Stimulated activated CD4-positive, alpha-beta T cell treated with anti-CD3 and anti-CD28 coated beads, Interleukin-4, amount 100 ng/mL, for 48 hours (primary cell): ENCODE measurements at regions not wholly inside any gene's neighbourhood (a gene's known extent, or its start where the extent isn't known, plus 50 kb on each side); places are given as distances from the start of the nearest gene placed in this dataset.

Experiments
- DNase-seq, 2 donors: peaks; one replicate each; pipeline ENCODE4 v3.0.0-alpha.2; 2020; ENCODE audit warnings: low read depth in 2 of 2

- DNase-seq: no peak
Measured at GRCh38 chr13:91074091-91074490, 273.4 kb upstream of the MIR17HG start.

GRCh38 chr13:91076830-91077229 is 270.7 kb upstream of the MIR17HG start:
- DNase-seq: no peak

- DNase-seq: no peak
Measured at GRCh38 chr13:91078093-91078679, 269.3 kb upstream of the MIR17HG start.

- DNase-seq: no peak
Measured at GRCh38 chr13:91079176-91079575, 268.3 kb upstream of the MIR17HG start.

- DNase-seq: no peak
Measured at GRCh38 chr13:91085127-91085526, 262.4 kb upstream of the MIR17HG start.

- no peak for DNase-seq
Measured at GRCh38 chr13:91086936-91087716, 260.4 kb upstream of the MIR17HG start.

GRCh38 chr13:91097269-91097668 is 250.2 kb upstream of the MIR17HG start:
- DNase-seq: no peak

- DNase-seq: no peak
Measured at GRCh38 chr13:91099877-91100276, 247.6 kb upstream of the MIR17HG start.

- DNase-seq: no peak
Measured at GRCh38 chr13:91100944-91101343, 246.5 kb upstream of the MIR17HG start.

- DNase-seq: no peak
Measured at GRCh38 chr13:91101381-91101780, 246.1 kb upstream of the MIR17HG start.

- no peak for DNase-seq
Measured at GRCh38 chr13:91105270-91105669, 242.2 kb upstream of the MIR17HG start.

GRCh38 chr13:91106565-91106964 is 240.9 kb upstream of the MIR17HG start:
- no peak for DNase-seq

GRCh38 chr13:91108315-91108714 is 239.2 kb upstream of the MIR17HG start:
- no peak for DNase-seq

GRCh38 chr13:91111476-91112200 is 235.8 kb upstream of the MIR17HG start:
- no peak for DNase-seq

GRCh38 chr13:91112201-91112923 is 235.1 kb upstream of the MIR17HG start:
- no peak for DNase-seq

- no peak for DNase-seq
Measured at GRCh38 chr13:91112924-91113277, 234.6 kb upstream of the MIR17HG start.

GRCh38 chr13:91115776-91116175 is 231.7 kb upstream of the MIR17HG start:
- no peak for DNase-seq

GRCh38 chr13:91117351-91117750 is 230.1 kb upstream of the MIR17HG start:
- DNase-seq: no peak

GRCh38 chr13:91119643-91120042 is 227.8 kb upstream of the MIR17HG start:
- DNase-seq: no peak

GRCh38 chr13:91122766-91123165 is 224.7 kb upstream of the MIR17HG start:
- no peak for DNase-seq

- DNase-seq: no peak
Measured at GRCh38 chr13:91123456-91124127, 223.9 kb upstream of the MIR17HG start.

GRCh38 chr13:91126806-91127205 is 220.7 kb upstream of the MIR17HG start:
- no peak for DNase-seq
